DMS153 treated with DMSO at 0.1 percent for 48 hours (cell line): ENCODE measurements at regions not wholly inside any gene's neighbourhood (a gene's known extent, or its start where the extent isn't known, plus 50 kb on each side); places are given as distances from the start of the nearest gene placed in this dataset.

Source experiments
- DNase-seq: peaks from one replicate; lab custom pipeline; 2025; ENCODE audit not compliant: unreplicated experiment; lab: John Stamatoyannopoulos, UW

DNA sequence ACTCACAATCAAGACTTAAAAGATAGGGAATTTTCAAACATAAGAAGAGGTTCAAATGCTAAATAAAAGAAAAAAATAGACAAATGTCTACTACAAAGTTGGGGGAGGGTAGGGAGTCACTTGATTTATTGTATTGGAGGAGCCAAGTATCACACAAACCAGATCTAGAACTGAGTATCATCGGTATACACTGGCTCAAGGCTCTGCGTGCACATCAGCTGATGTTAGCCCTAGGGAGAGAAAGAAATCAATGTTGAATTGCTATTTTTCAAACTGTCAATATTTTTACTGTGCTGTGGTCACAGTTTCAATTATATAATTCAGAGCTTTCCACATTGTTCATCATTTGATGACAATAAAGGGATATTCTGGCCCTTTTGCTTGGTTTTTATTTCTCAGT, 54.9 kb upstream of the RXFP2 start:
- no peak for DNase-seq

DNA sequence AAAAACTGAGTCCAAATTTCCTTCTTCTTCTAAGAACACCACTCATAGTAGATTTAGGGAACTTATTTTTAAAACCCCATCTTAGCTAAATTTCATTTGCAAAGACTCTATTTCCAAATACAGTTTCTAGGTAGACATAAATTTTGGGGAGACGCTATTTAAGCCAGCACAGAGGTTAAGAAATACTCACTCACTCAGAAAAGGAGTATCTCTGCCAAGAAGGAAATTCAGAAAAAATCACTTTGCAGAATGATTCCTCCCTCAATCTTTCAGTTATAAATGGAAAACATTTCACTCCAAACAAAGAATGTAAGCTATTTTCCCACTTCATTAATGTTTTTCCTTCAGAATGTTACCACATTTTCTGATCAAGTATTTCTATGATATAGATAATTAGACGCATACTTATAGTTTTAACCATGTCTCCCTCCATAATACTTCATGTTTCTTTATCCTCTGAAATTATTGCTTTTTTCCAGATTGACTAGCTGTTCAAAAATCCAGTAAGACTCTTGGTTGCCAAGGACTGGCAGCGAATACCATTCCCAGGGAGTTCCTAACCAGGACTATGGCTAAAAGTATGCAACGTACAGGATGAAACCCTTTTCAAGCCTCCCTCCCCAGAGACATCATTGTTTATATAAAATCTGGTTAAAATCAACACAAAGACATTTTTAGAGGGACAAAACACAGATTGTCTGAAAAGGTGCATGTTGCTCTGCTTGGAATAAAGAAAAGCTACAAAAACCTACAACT, 52.5 kb upstream of the RXFP2 start:
- no peak for DNase-seq
